ENCODE measurements at regions not wholly inside any gene's neighbourhood (a gene's known extent, or its start where the extent isn't known, plus 50 kb on each side); places are given as distances from the start of the nearest gene placed in this dataset.

DNA sequence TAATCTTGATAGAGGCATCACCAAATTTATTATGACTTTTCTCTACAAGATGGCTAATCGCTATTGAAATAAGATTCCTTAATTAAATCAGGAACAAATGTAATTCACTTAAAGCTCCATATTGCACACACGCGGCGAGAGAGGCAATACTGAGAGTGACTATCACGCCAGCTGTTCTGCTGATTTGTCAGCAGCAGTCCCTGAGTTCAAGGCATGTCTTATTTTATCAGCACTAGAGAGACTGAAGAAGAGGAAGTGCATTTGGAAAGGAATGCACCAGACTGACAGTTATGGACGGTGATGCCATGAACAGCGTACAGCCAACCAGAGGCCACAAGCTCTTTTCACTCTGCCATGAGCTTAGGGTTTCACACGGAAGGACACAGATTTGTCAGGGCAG is 83.6 kb upstream of the SLCO3A1 start:
- TF ChIP-seq CREB1 (IDR thresholded peaks at IDR 0.05; ENCODE audit: low read depth) (no peak), YY1 (IDR thresholded peaks at IDR 0.05; ENCODE audit: low read depth) (no peak)
- TF ChIP-seq, protein P1, sequence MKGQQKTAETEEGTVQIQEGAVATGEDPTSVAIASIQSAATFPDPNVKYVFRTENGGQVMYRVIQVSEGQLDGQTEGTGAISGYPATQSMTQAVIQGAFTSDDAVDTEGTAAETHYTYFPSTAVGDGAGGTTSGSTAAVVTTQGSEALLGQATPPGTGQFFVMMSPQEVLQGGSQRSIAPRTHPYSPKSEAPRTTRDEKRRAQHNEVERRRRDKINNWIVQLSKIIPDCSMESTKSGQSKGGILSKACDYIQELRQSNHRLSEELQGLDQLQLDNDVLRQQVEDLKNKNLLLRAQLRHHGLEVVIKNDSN (IDR thresholded peaks at IDR 0.05), result no peak
- TF ChIP-seq, protein P2, sequence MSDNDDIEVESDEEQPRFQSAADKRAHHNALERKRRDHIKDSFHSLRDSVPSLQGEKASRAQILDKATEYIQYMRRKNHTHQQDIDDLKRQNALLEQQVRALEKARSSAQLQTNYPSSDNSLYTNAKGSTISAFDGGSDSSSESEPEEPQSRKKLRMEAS (IDR thresholded peaks at IDR 0.05), result no peak
